Liver (tissue), 8 donors: ENCODE measurements at regions not wholly inside any gene's neighbourhood (a gene's known extent, or its start where the extent isn't known, plus 50 kb on each side); places are given as distances from the start of the nearest gene placed in this dataset.

Experiments used
- DNase-seq: peaks from one replicate; pipeline ENCODE4 v3.0.0-alpha.2; 2017; ENCODE audit warnings: low spot score
- H3K27ac ChIP-seq, 2 donors: one replicate each; pipeline ENCODE4 v1.7.0; 2013; ENCODE audit warnings: inconsistent platforms in 2 of 2, low read length in 2 of 2, control low read depth in 1 of 2, low read depth in 1 of 2, mild to moderate bottlenecking in 1 of 2
- H3K27me3 ChIP-seq, 4 donors: one replicate each; pipeline versions ENCODE4 v1.6.1 to v1.7.0; 2013; ENCODE audit warnings: low read length in 3 of 4, inconsistent platforms in 1 of 4, mild to moderate bottlenecking in 1 of 4, moderate library complexity in 1 of 4; ENCODE audit not compliant: control insufficient read depth in 4 of 4, insufficient read depth in 4 of 4
- H3K36me3 ChIP-seq, 4 donors: one replicate each; pipeline versions ENCODE4 v1.6.1 to v1.7.0; 2013; ENCODE audit warnings: low read length in 3 of 4, mild to moderate bottlenecking in 3 of 4, low read depth in 1 of 4, moderate library complexity in 1 of 4; ENCODE audit not compliant: control insufficient read depth in 4 of 4, insufficient read depth in 3 of 4
- H3K4me1 ChIP-seq, 4 donors: one replicate each; pipeline versions ENCODE4 v1.6.1 to v1.7.0; 2013; ENCODE audit warnings: low read length in 3 of 4, mild to moderate bottlenecking in 3 of 4, moderate library complexity in 1 of 4; ENCODE audit not compliant: control insufficient read depth in 4 of 4, insufficient read depth in 4 of 4
- H3K4me3 ChIP-seq, 3 donors: one replicate each; pipeline versions ENCODE4 v1.6.1 to v1.7.0; 2013; ENCODE audit warnings: low read length in 3 of 3, control low read depth in 1 of 3, low read depth in 1 of 3, mild to moderate bottlenecking in 1 of 3
- H3K9ac ChIP-seq, 2 donors: one replicate each; pipeline ENCODE4 v1.7.0; 2013; ENCODE audit warnings: low read length in 2 of 2, mild to moderate bottlenecking in 2 of 2, moderate library complexity in 2 of 2, control low read depth in 1 of 2, low read depth in 1 of 2
- H3K9me3 ChIP-seq, 4 donors: one replicate each; pipeline versions ENCODE4 v1.6.1 to v1.7.0; 2013; ENCODE audit warnings: low read length in 3 of 4; ENCODE audit not compliant: control insufficient read depth in 4 of 4
- EGR1 ChIP-seq, 2 donors: IDR thresholded peaks; 2 replicates each; pipeline ENCODE4 v1.6.1; 2016 to 2018; ENCODE audit warnings: antibody characterized with exemption in 2 of 2, low read depth in 2 of 2
- FOXA1 ChIP-seq: IDR thresholded peaks from 2 replicates; pipeline ENCODE4 v1.6.1; 2016; ENCODE audit warnings: antibody characterized with exemption
- FOXA2 ChIP-seq: IDR thresholded peaks from 2 replicates; pipeline ENCODE4 v1.6.1; 2016; ENCODE audit warnings: antibody characterized with exemption
- GABPA ChIP-seq, 2 donors: IDR thresholded peaks in 1 of 2; conservative IDR thresholded peaks in 1 of 2; 2 replicates each; pipeline ENCODE4 v1.6.1; 2016; ENCODE audit warnings: antibody characterized with exemption in 2 of 2, mild to moderate bottlenecking in 1 of 2, moderate library complexity in 1 of 2
- HNF4A ChIP-seq, 2 donors: conservative IDR thresholded peaks; 2 replicates each; pipeline ENCODE4 v1.6.1; 2016; ENCODE audit warnings: antibody characterized with exemption in 2 of 2, mild to moderate bottlenecking in 2 of 2
- HNF4G ChIP-seq: IDR thresholded peaks from 2 replicates; pipeline ENCODE4 v1.6.1; 2016; ENCODE audit warnings: antibody characterized with exemption
- JUND ChIP-seq, 2 donors: IDR thresholded peaks; 2 replicates each; pipeline ENCODE4 v1.6.1; 2016; ENCODE audit warnings: antibody characterized with exemption in 2 of 2
- NR2F2 ChIP-seq: IDR thresholded peaks from 2 replicates; pipeline ENCODE4 v1.6.1; 2016; ENCODE audit warnings: antibody characterized with exemption
- RAD21 ChIP-seq, 2 donors: IDR thresholded peaks; 2 replicates each; pipeline ENCODE4 v1.6.1; 2016; ENCODE audit warnings: antibody characterized with exemption in 2 of 2, mild to moderate bottlenecking in 2 of 2
- RXRA ChIP-seq, 2 donors: IDR thresholded peaks; 2 replicates each; pipeline ENCODE4 v1.6.1; 2017 to 2018; ENCODE audit warnings: antibody characterized with exemption in 2 of 2, mild to moderate bottlenecking in 1 of 2
- TAF1 ChIP-seq: conservative IDR thresholded peaks from 2 replicates; pipeline ENCODE4 v1.6.1; 2016; ENCODE audit warnings: antibody characterized with exemption, mild to moderate bottlenecking
- YY1 ChIP-seq: IDR thresholded peaks from 2 replicates; pipeline ENCODE4 v1.6.1; 2016; ENCODE audit warnings: antibody characterized with exemption, mild to moderate bottlenecking
- WGBS: extraction: QIAGEN DNeasy Blood & Tissue Kit; methylation state at CpG from one replicate; pipeline ENCODE4 v1.1.7; 2013; 5-methylcytosine and 5-hydroxymethylcytosine counted together
- TF ChIP-seq, protein P1 (sequence below): IDR thresholded peaks from 2 replicates; pipeline ENCODE4 v1.6.1; 2016; ENCODE audit warnings: antibody characterized with exemption
- TF ChIP-seq, protein P2 (sequence below): IDR thresholded peaks from 2 replicates; pipeline ENCODE4 v1.6.1; 2016; ENCODE audit warnings: antibody characterized with exemption, mild to moderate bottlenecking
- TF ChIP-seq, protein P3 (sequence below): fragments of 150-350 bp; IDR thresholded peaks from 2 replicates; pipeline ENCODE4 v1.5.1; 2017; ENCODE audit warnings: improper control_type of control experiment, low read depth, low read length; ENCODE audit not compliant: missing input control
- TF ChIP-seq, protein P4 (sequence below): IDR thresholded peaks from 2 replicates; pipeline ENCODE4 v1.6.1; 2016; ENCODE audit warnings: antibody characterized with exemption
- donor health status: healthy.
- donor health status: healthy.
- donor health status: healthy.
- donor health status: healthy.
- donor health status: healthy.

DNA sequence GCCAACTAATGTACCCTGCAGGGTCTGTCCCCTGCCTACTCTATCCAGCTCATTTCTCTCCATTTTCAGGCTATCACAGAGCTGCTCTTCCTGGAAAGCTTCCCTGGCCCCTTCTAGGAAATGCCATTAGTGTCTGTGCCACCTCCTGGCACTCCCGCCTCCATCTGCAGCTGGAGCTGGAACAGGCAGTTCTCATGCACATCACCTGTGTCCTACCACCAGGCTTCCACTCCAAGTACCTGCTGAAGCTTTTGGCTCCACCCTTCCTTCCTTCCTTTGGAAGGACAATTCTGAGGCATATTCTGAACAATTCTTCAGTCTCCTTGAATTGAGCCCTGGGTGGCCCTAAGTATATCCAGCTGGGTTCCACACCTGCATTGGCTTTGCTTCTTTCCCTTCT lies 156.2 kb upstream of the ZNF618 start:
- H3K9ac ChIP-seq, result no peak overlapping the region
- TF ChIP-seq, protein P1, sequence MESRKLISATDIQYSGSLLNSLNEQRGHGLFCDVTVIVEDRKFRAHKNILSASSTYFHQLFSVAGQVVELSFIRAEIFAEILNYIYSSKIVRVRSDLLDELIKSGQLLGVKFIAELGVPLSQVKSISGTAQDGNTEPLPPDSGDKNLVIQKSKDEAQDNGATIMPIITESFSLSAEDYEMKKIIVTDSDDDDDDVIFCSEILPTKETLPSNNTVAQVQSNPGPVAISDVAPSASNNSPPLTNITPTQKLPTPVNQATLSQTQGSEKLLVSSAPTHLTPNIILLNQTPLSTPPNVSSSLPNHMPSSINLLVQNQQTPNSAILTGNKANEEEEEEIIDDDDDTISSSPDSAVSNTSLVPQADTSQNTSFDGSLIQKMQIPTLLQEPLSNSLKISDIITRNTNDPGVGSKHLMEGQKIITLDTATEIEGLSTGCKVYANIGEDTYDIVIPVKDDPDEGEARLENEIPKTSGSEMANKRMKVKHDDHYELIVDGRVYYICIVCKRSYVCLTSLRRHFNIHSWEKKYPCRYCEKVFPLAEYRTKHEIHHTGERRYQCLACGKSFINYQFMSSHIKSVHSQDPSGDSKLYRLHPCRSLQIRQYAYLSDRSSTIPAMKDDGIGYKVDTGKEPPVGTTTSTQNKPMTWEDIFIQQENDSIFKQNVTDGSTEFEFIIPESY, result no peak
- TF ChIP-seq GABPA (IDR thresholded peaks at IDR 0.05 in 1 of 2, conservative IDR thresholded peaks at IDR 0.05 in 1 of 2) (no peak), RAD21 (IDR thresholded peaks at IDR 0.05) (no peak), TAF1 (no peak), RXRA (IDR thresholded peaks at IDR 0.05) (no peak)
- no peak for DNase-seq
- no peaks in the 10 kb centered on the region for H3K36me3 ChIP-seq
- H3K27ac ChIP-seq, result no peak overlapping the region
- no peak overlapping the region for H3K4me3 ChIP-seq
- 97% methylated on average over 1 of the region's 1 CpG for WGBS
- no peaks in the 10 kb centered on the region for H3K4me1 ChIP-seq
- H3K27me3 ChIP-seq, result no peaks in the 10 kb centered on the region
- H3K9me3 ChIP-seq, result peaks cover 0 to 4% (median 0%) of the 10 kb centered on the region in 4 donors

DNA sequence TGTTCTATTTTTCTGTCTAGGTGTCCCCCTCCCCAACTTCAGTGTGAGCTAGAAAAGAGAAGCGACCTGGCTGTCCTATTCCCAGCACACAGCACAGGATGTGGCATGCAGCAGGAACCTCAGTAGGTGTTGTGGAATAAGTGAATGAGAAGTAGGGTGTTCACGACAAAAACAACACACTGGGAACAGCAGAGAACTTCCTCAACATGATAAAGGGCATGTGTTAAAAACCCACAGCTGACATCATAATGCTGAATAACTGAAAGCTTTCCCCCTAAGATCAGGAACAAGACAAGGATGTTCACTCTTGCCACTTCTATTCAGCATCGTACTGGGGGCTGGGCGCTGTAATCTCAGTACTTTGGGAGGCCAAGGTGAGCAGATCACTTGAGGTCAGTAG lies 155.6 kb upstream of the ZNF618 start:
- Histone ChIP-seq H3K9ac (no peak overlapping the region), H3K27ac (no peak overlapping the region), H3K27me3 (no peaks in the 10 kb centered on the region), H3K4me1 (no peaks in the 10 kb centered on the region), H3K4me3 (no peak overlapping the region), H3K36me3 (no peaks in the 10 kb centered on the region), H3K9me3 (peaks cover 0 to 4% (median 0%) of the 10 kb centered on the region in 4 donors)
- no peak for DNase-seq
- TF ChIP-seq EGR1 (IDR thresholded peaks at IDR 0.05; ENCODE audit: low read depth in 2 of 2), result no peak
- no peak for TF ChIP-seq HNF4A (conservative IDR thresholded peaks at IDR 0.05)
- no peak for TF ChIP-seq NR2F2
- TF ChIP-seq TAF1, result no peak
- TF ChIP-seq FOXA1, result no peak
- TF ChIP-seq HNF4G, result no peak
- TF ChIP-seq FOXA2, result no peak
- TF ChIP-seq GABPA (IDR thresholded peaks at IDR 0.05 in 1 of 2, conservative IDR thresholded peaks at IDR 0.05 in 1 of 2), result no peak
- TF ChIP-seq, protein P2, sequence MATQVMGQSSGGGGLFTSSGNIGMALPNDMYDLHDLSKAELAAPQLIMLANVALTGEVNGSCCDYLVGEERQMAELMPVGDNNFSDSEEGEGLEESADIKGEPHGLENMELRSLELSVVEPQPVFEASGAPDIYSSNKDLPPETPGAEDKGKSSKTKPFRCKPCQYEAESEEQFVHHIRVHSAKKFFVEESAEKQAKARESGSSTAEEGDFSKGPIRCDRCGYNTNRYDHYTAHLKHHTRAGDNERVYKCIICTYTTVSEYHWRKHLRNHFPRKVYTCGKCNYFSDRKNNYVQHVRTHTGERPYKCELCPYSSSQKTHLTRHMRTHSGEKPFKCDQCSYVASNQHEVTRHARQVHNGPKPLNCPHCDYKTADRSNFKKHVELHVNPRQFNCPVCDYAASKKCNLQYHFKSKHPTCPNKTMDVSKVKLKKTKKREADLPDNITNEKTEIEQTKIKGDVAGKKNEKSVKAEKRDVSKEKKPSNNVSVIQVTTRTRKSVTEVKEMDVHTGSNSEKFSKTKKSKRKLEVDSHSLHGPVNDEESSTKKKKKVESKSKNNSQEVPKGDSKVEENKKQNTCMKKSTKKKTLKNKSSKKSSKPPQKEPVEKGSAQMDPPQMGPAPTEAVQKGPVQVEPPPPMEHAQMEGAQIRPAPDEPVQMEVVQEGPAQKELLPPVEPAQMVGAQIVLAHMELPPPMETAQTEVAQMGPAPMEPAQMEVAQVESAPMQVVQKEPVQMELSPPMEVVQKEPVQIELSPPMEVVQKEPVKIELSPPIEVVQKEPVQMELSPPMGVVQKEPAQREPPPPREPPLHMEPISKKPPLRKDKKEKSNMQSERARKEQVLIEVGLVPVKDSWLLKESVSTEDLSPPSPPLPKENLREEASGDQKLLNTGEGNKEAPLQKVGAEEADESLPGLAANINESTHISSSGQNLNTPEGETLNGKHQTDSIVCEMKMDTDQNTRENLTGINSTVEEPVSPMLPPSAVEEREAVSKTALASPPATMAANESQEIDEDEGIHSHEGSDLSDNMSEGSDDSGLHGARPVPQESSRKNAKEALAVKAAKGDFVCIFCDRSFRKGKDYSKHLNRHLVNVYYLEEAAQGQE, result no peak
- TF ChIP-seq RAD21 (IDR thresholded peaks at IDR 0.05), result no peak
- no peak for TF ChIP-seq JUND (IDR thresholded peaks at IDR 0.05)
- TF ChIP-seq RXRA (IDR thresholded peaks at IDR 0.05), result no peak
- TF ChIP-seq YY1, result no peak
- WGBS, result 79% methylated on average over 4 of the region's 4 CpGs

DNA sequence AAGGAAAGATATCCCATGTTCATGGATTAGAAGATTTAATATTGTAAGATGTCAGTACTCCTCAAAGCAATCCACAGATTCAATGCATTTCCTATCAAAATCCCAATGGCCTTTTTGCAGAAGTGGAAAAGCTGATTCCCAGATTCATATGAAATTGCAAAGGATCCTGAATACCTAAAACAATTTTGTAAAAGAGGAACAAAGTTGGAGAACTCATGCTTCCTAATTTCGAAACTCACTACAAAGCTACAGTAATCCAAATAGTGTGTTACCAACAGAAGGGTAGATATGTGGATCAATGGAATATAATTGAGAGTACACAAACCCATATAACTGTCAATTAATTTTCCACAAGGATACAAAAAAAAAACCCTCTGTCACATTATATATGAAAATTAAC lies 154.3 kb upstream of the ZNF618 start:
- Histone ChIP-seq H3K27ac (no peak overlapping the region), H3K4me1 (no peaks in the 10 kb centered on the region), H3K27me3 (no peaks in the 10 kb centered on the region), H3K9ac (no peak overlapping the region), H3K4me3 (no peak overlapping the region), H3K36me3 (no peaks in the 10 kb centered on the region), H3K9me3 (no peaks in the 10 kb centered on the region)
- WGBS, result 91% methylated on average over 1 of the region's 1 CpG
- no peak for DNase-seq
- TF ChIP-seq RXRA (IDR thresholded peaks at IDR 0.05) (no peak), GABPA (IDR thresholded peaks at IDR 0.05 in 1 of 2, conservative IDR thresholded peaks at IDR 0.05 in 1 of 2) (no peak), HNF4A (conservative IDR thresholded peaks at IDR 0.05) (no peak), FOXA1 (no peak), FOXA2 (no peak), NR2F2 (no peak), RAD21 (IDR thresholded peaks at IDR 0.05) (no peak), JUND (IDR thresholded peaks at IDR 0.05) (no peak), HNF4G (no peak), YY1 (no peak), TAF1 (no peak)
- TF ChIP-seq, protein P3, sequence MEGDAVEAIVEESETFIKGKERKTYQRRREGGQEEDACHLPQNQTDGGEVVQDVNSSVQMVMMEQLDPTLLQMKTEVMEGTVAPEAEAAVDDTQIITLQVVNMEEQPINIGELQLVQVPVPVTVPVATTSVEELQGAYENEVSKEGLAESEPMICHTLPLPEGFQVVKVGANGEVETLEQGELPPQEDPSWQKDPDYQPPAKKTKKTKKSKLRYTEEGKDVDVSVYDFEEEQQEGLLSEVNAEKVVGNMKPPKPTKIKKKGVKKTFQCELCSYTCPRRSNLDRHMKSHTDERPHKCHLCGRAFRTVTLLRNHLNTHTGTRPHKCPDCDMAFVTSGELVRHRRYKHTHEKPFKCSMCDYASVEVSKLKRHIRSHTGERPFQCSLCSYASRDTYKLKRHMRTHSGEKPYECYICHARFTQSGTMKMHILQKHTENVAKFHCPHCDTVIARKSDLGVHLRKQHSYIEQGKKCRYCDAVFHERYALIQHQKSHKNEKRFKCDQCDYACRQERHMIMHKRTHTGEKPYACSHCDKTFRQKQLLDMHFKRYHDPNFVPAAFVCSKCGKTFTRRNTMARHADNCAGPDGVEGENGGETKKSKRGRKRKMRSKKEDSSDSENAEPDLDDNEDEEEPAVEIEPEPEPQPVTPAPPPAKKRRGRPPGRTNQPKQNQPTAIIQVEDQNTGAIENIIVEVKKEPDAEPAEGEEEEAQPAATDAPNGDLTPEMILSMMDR, result no peak
- TF ChIP-seq, protein P2, result no peak
- TF ChIP-seq, protein P4, sequence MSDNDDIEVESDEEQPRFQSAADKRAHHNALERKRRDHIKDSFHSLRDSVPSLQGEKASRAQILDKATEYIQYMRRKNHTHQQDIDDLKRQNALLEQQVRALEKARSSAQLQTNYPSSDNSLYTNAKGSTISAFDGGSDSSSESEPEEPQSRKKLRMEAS, result no peak
